Endothelial cell of umbilical vein (primary cell): ENCODE measurements at regions not wholly inside any gene's neighbourhood (a gene's known extent, or its start where the extent isn't known, plus 50 kb on each side); places are given as distances from the start of the nearest gene placed in this dataset.

Experiments used
- BruUV-seq: library from RNA; stranded (reverse); fragments of 400-500 nt; replicated peaks from 2 replicates; lab custom pipeline; 2021; lab: Mats Ljungman, UMichigan
- CTCF ChIA-PET: fragments of 300-600, 350-600 bp; sonication (Branson Sonifier 250); formaldehyde crosslinking; loops from one replicate; lab custom pipeline; 2021; ENCODE audit warnings: antibody characterized with exemption, inconsistent platforms; lab: Charles Lee
- POLR2A ChIA-PET: fragments of 300-600, 350-600 bp; sonication (Branson Sonifier 250); formaldehyde crosslinking; loops from one replicate; lab custom pipeline; 2021; ENCODE audit warnings: antibody characterized with exemption, inconsistent platforms; lab: Charles Lee
- DNase-seq: peaks from one replicate; pipeline ENCODE4 v3.0.0-alpha.2; 2011; ENCODE audit warnings: low read depth, low spot score
- FAIRE-seq: peaks from 2 replicates; lab custom pipeline; 2011; peaks lifted over from hg19 to GRCh38; lab: Jason Lieb, UNC
- H2AFZ ChIP-seq: 2 replicates; pipeline ENCODE4 v1.6.0; 2012; ENCODE audit warnings: low read depth, low read length, control low read depth, inconsistent platforms
- H3K27ac ChIP-seq: 2 replicates; pipeline ENCODE4 v1.5.1; 2011; ENCODE audit warnings: low read depth, mild to moderate bottlenecking, control low read depth, low read length, moderate library complexity; ENCODE audit not compliant: insufficient read depth
- H3K27me3 ChIP-seq, 2 experiments: 2 replicates each; pipeline versions ENCODE4 v1.6.0 to v1.6.1; 2011; ENCODE audit warnings: low read length in 2 of 2, mixed read lengths in 1 of 2; ENCODE audit not compliant: control insufficient read depth in 2 of 2, insufficient read depth in 2 of 2
- H3K36me3 ChIP-seq, 2 experiments: 2 replicates in 1 of 2; 3 replicates in 1 of 2; pipeline ENCODE4 v1.5.1; 2011; ENCODE audit warnings: low read length in 2 of 2, mild to moderate bottlenecking in 1 of 2, moderate library complexity in 1 of 2; ENCODE audit not compliant: control insufficient read depth in 2 of 2, insufficient read depth in 2 of 2; ENCODE audit errors: extremely low read depth in 1 of 2
- H3K4me1 ChIP-seq: 3 replicates; pipeline ENCODE4 v1.5.1; 2011; ENCODE audit warnings: mild to moderate bottlenecking, low read length; ENCODE audit not compliant: control insufficient read depth, insufficient read depth; ENCODE audit errors: extremely low read depth
- H3K4me2 ChIP-seq: 2 replicates; pipeline ENCODE4 v1.6.1; 2011; ENCODE audit warnings: low read length, control low read depth, mixed read lengths; ENCODE audit not compliant: insufficient read depth
- H3K4me3 ChIP-seq, 3 experiments: fragments of 200-600 bp in 1 of 3; sonication (generic), shearing (Covaris generic) in 1 of 3; replicated peaks in 1 of 3; 2 replicates each; pipeline ENCODE4 v1.5.1; 2011 to 2016; ENCODE audit warnings: control low read depth in 3 of 3, low read length in 3 of 3, mild to moderate bottlenecking in 2 of 3, inconsistent platforms in 1 of 3, low read depth in 1 of 3, moderate library complexity in 1 of 3; ENCODE audit not compliant: insufficient read depth in 1 of 3
- H3K79me2 ChIP-seq: 2 replicates; pipeline ENCODE4 v1.6.0; 2012; ENCODE audit warnings: low read length, inconsistent platforms; ENCODE audit not compliant: control insufficient read depth, insufficient read depth
- H3K9ac ChIP-seq: replicated peaks from 2 replicates; pipeline ENCODE3; 2011; ENCODE audit warnings: low read length, control low read depth; ENCODE audit not compliant: insufficient read depth; ENCODE audit errors: extremely low read depth
- H3K9me1 ChIP-seq: replicated peaks from 3 replicates; pipeline ENCODE4 v1.6.0; 2011; ENCODE audit warnings: mild to moderate bottlenecking, low read length; ENCODE audit not compliant: control insufficient read depth, insufficient read depth; ENCODE audit errors: extremely low read depth
- H3K9me3 ChIP-seq: replicated peaks from 2 replicates; pipeline ENCODE4 v1.5.1; 2012; ENCODE audit warnings: low read length, inconsistent platforms; ENCODE audit not compliant: control insufficient read depth, insufficient read depth
- H4K20me1 ChIP-seq: replicated peaks from 2 replicates; pipeline ENCODE3; 2011; ENCODE audit warnings: mild to moderate bottlenecking, low read length; ENCODE audit not compliant: control insufficient read depth, insufficient read depth; ENCODE audit errors: extremely low read depth
- EZH2 ChIP-seq: IDR thresholded peaks from 2 replicates; pipeline ENCODE4 v1.6.1; 2012; ENCODE audit warnings: borderline replicate concordance, low read depth, mild to moderate bottlenecking, moderate library complexity, low read length, inconsistent platforms; ENCODE audit not compliant: severe bottlenecking
- FOS ChIP-seq: IDR thresholded peaks from 2 replicates; pipeline ENCODE4 v1.6.1; 2011; ENCODE audit warnings: mild to moderate bottlenecking, low read length, moderate library complexity, borderline replicate concordance; ENCODE audit not compliant: insufficient read depth
- GATA2 ChIP-seq: IDR thresholded peaks from 2 replicates; pipeline ENCODE4 v1.7.0; 2011; ENCODE audit warnings: low read depth, mild to moderate bottlenecking, moderate library complexity, mixed read lengths, low read length; ENCODE audit not compliant: insufficient read length, insufficient read depth
- JUN ChIP-seq: IDR thresholded peaks from 2 replicates; pipeline ENCODE4 v1.6.1; 2011; ENCODE audit warnings: borderline replicate concordance, low read depth; ENCODE audit not compliant: insufficient read length, insufficient read depth
- MYC ChIP-seq: IDR thresholded peaks from one replicate; pipeline ENCODE4 v1.6.1; 2011; ENCODE audit warnings: mild to moderate bottlenecking, low read depth, low read length
- POLR2A ChIP-seq: IDR thresholded peaks from 2 replicates; pipeline ENCODE4 v1.6.1; 2012; ENCODE audit warnings: low read depth, mild to moderate bottlenecking, control low read depth, low read length
- POLR2AphosphoS5 ChIP-seq: IDR thresholded peaks from 2 replicates; pipeline ENCODE4 v1.6.1; 2012; ENCODE audit warnings: low read depth, mild to moderate bottlenecking, control low read depth, low read length, moderate library complexity; ENCODE audit not compliant: insufficient read depth
- dilution Hi-C: fragments of 300-500 bp; cut with MboI; formaldehyde crosslinking; loops from one replicate; pipeline ENCODE4 v1.15.0; 2019; ENCODE audit warnings: low sequenced_read_pairs; ENCODE audit not compliant: extremely low pct_ligation_motif_present
- intact Hi-C: fragments of 100-400 bp; cut with micrococcal nuclease; formaldehyde crosslinking; loops from one replicate; pipeline ENCODE4 v1.10.0; 2022
- TF ChIP-seq, protein P1 (sequence below), 2 donors: IDR thresholded peaks; 1 replicate in 1 of 2; 2 replicates in 1 of 2; pipeline ENCODE4 v1.5.1; 2011; ENCODE audit warnings: low read length in 2 of 2, mild to moderate bottlenecking in 2 of 2, moderate library complexity in 2 of 2, control low read depth in 1 of 2, inconsistent platforms in 1 of 2, low read depth in 1 of 2; ENCODE audit not compliant: insufficient read depth in 1 of 2; ENCODE audit errors: extremely low read depth in 1 of 2
- TF ChIP-seq, protein P2 (sequence below): IDR thresholded peaks from 2 replicates; pipeline ENCODE4 v1.6.1; 2011; ENCODE audit not compliant: insufficient read depth, insufficient read length

DNA sequence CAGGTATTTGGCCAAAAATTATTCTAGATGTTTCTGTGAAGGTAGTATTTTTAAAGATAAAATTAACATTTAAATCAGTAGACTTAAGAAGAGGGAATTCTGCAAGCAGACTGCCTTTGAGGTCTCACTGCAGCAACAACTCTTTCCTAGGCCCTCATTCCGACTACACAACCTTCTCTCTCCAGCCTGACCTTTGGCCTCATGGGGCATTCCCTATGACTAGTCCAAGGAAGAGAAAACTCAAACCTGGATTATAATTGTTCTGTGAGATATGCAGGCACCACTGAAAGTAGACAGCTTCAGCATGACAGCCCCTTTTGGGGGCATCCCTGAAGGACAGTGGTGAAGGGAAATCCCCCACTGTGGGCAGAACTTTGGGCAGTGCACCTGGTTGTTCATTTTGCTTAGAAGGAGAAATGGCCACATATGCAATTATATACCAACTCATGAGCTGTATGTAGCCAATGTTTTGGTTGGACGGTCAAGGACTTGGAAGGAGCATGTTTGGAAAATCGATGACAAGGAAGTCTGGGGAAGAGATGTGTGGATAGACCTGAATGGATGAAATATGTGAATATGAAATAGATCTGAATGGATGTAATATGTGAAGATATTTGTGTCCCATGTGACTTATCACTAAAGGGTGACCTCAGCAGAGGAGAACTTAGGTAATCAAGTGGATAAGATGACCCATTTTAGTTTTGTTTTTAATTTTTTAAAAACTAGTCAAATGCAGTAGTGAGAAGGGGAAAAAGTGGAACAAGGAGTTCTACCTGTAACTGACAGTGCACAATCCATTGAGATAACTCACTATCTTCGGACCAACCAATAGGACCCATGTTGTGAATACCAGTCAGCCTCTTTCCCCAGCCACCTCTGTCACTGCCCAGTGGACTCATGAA is 233.3 kb upstream of the FOXN3 start:
- Histone ChIP-seq H4K20me1 (no peaks in the 10 kb centered on the region), H3K9me3 (no peaks in the 10 kb centered on the region), H3K4me2 (no peak overlapping the region), H3K4me3 (no peak overlapping the region), H3K79me2 (no peaks in the 10 kb centered on the region), H3K27ac (no peak overlapping the region), H3K36me3 (no peaks in the 10 kb centered on the region), H3K4me1 (no peaks in the 10 kb centered on the region), H2AFZ (no peak overlapping the region), H3K9me1 (no peaks in the 10 kb centered on the region), H3K9ac (no peak overlapping the region), H3K27me3 (no peaks in the 10 kb centered on the region)
- dilution Hi-C loops, result no loop called here
- no TSS peak for BruUV-seq
- intact Hi-C loops, result no loop called here
- FAIRE-seq (no peak), DNase-seq (no peak)
- ChIA-PET CTCF (no interaction called here), POLR2A (no interaction called here)
- TF ChIP-seq EZH2 (no peak), GATA2 (no peak), JUN (no peak), FOS (no peak), MYC (no peak), POLR2AphosphoS5 (no peak), POLR2A (no peak)
- TF ChIP-seq, protein P1, sequence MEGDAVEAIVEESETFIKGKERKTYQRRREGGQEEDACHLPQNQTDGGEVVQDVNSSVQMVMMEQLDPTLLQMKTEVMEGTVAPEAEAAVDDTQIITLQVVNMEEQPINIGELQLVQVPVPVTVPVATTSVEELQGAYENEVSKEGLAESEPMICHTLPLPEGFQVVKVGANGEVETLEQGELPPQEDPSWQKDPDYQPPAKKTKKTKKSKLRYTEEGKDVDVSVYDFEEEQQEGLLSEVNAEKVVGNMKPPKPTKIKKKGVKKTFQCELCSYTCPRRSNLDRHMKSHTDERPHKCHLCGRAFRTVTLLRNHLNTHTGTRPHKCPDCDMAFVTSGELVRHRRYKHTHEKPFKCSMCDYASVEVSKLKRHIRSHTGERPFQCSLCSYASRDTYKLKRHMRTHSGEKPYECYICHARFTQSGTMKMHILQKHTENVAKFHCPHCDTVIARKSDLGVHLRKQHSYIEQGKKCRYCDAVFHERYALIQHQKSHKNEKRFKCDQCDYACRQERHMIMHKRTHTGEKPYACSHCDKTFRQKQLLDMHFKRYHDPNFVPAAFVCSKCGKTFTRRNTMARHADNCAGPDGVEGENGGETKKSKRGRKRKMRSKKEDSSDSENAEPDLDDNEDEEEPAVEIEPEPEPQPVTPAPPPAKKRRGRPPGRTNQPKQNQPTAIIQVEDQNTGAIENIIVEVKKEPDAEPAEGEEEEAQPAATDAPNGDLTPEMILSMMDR (IDR thresholded peaks at IDR 0.05; ENCODE audit: extremely low read depth in 1 of 2, insufficient read depth in 1 of 2, low read depth in 1 of 2, low read length in 2 of 2), result no peak
- TF ChIP-seq, protein P2, sequence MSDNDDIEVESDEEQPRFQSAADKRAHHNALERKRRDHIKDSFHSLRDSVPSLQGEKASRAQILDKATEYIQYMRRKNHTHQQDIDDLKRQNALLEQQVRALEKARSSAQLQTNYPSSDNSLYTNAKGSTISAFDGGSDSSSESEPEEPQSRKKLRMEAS, result no peak
